ENCODE measurements at regions not wholly inside any gene's neighbourhood (a gene's known extent, or its start where the extent isn't known, plus 50 kb on each side); places are given as distances from the start of the nearest gene placed in this dataset.

GRCh38 chr1:5765997-5766913 is 226.0 kb downstream of the NPHP4 start:
- no peak for DNase-seq

- no peak for DNase-seq
These were observed 226.7 kb downstream of the NPHP4 start for GRCh38 chr1:5765483-5765882.

- DNase-seq: no peak
These were observed 227.3 kb downstream of the NPHP4 start for GRCh38 chr1:5764959-5765358.

GRCh38 chr1:5764464-5764863 is 227.8 kb downstream of the NPHP4 start:
- DNase-seq: no peak

GRCh38 chr1:5763696-5764370 is 228.4 kb downstream of the NPHP4 start:
- no peak for DNase-seq

- no peak for DNase-seq
These were observed 233.2 kb downstream of the NPHP4 start for GRCh38 chr1:5758859-5759578.

GRCh38 chr1:5758000-5758858 is 234.0 kb downstream of the NPHP4 start:
- DNase-seq: no peak

GRCh38 chr1:5757187-5757805 is 234.9 kb downstream of the NPHP4 start:
- DNase-seq: no peak

GRCh38 chr1:5756434-5757186 is 235.6 kb downstream of the NPHP4 start:
- DNase-seq: no peak

- DNase-seq: no peak
These were observed 236.6 kb downstream of the NPHP4 start for GRCh38 chr1:5755552-5756125.

- DNase-seq: no peak
These were observed 237.2 kb downstream of the NPHP4 start for GRCh38 chr1:5754817-5755551.

GRCh38 chr1:5753549-5754421 is 238.4 kb downstream of the NPHP4 start:
- DNase-seq: no peak

GRCh38 chr1:5752746-5753548 is 239.3 kb downstream of the NPHP4 start:
- no peak for DNase-seq

- no peak for DNase-seq
These were observed 240.1 kb downstream of the NPHP4 start for GRCh38 chr1:5751833-5752745.

GRCh38 chr1:5751163-5751540 is 241.1 kb downstream of the NPHP4 start:
- DNase-seq: no peak

GRCh38 chr1:5750186-5751162 is 241.8 kb downstream of the NPHP4 start:
- no peak for DNase-seq

Measured in GF-D8 (cell line).